ENCODE measurements at regions not wholly inside any gene's neighbourhood (a gene's known extent, or its start where the extent isn't known, plus 50 kb on each side); places are given as distances from the start of the nearest gene placed in this dataset.
A peak's percentile ranks its signal among the peaks of the same experiment; 100 is the strongest.

- no peak overlapping the region for H2BK15ac ChIP-seq (ENCODE audit: low read length)
- H2BK5ac ChIP-seq (ENCODE audit: low read length), result no peak overlapping the region
- no CpG with 5 or more reads among the region's 3 CpGs for WGBS, 2 donors (ENCODE audit: extremely low coverage in 2 of 2, insufficient read length in 2 of 2, insufficient replicate concordance in 1 of 2)
- H3K27me3 ChIP-seq (ENCODE audit: control insufficient read depth in 3 of 3, insufficient read depth in 3 of 3, low read depth in 1 of 3, low read length in 3 of 3), result no peaks in the 10 kb centered on the region
- H3K14ac ChIP-seq (ENCODE audit: low read length), result no peak overlapping the region
- H3K4me3 ChIP-seq (ENCODE audit: low read length in 2 of 2), result no peak overlapping the region
- no peak overlapping the region for H3K23ac ChIP-seq (ENCODE audit: low read depth, low read length, poor library complexity)
- H3K9ac ChIP-seq (ENCODE audit: low read depth, low read length, poor library complexity), result no peak overlapping the region
- H2AK5ac ChIP-seq (ENCODE audit: low read depth, low read length), result no peak overlapping the region
- H3K4me1 ChIP-seq (ENCODE audit: control insufficient read depth in 2 of 2, insufficient read depth in 1 of 2, low read depth in 1 of 2, low read length in 2 of 2), result peaks cover 0 to 3% of the 10 kb centered on the region in 2 donors
- H3K4me2 ChIP-seq (ENCODE audit: insufficient read depth, low read length, poor library complexity, severe bottlenecking), result no peak overlapping the region
- H3K79me1 ChIP-seq (ENCODE audit: low read depth, low read length), result no peaks in the 10 kb centered on the region
- no peak overlapping the region for H2BK120ac ChIP-seq (ENCODE audit: low read depth, low read length)
- no peak overlapping the region for H3K4ac ChIP-seq (ENCODE audit: low read length)
- DNase-seq (ENCODE audit: low spot score), result no peak
- H2AFZ ChIP-seq (ENCODE audit: low read length), result no peak overlapping the region
- no peaks in the 10 kb centered on the region for H3K36me3 ChIP-seq (replicated peaks in 1 of 2; ENCODE audit: control insufficient read depth in 2 of 2, insufficient read depth in 2 of 2, low read length in 2 of 2)
- H3K27ac ChIP-seq (replicated peaks; ENCODE audit: low read length), result no peak overlapping the region
- H4K91ac ChIP-seq (ENCODE audit: low read depth, low read length, poor library complexity), result no peak overlapping the region
- no peak overlapping the region for H2BK12ac ChIP-seq (ENCODE audit: low read length)
- no peak overlapping the region for H3K18ac ChIP-seq (ENCODE audit: low read length)
- no peaks in the 10 kb centered on the region for H3K9me3 ChIP-seq (replicated peaks in 1 of 2; ENCODE audit: control insufficient read depth in 2 of 2, insufficient read depth in 1 of 2, low read depth in 1 of 2, low read length in 2 of 2)
- no peak overlapping the region for H4K8ac ChIP-seq (ENCODE audit: low read depth, low read length)
Observed at GRCh38 chr2:203654826-203655225, 51.6 kb upstream of the CD28 start.

GRCh38 chr2:203656522-203657287 is 49.7 kb upstream of the CD28 start:
- Histone ChIP-seq H3K4me2 (ENCODE audit: insufficient read depth, low read length, poor library complexity, severe bottlenecking) (no peak overlapping the region), H3K9me3 (replicated peaks in 1 of 2; ENCODE audit: control insufficient read depth in 2 of 2, insufficient read depth in 1 of 2, low read depth in 1 of 2, low read length in 2 of 2) (no peaks in the 10 kb centered on the region), H3K36me3 (replicated peaks in 1 of 2; ENCODE audit: control insufficient read depth in 2 of 2, insufficient read depth in 2 of 2, low read length in 2 of 2) (no peaks in the 10 kb centered on the region), H3K9ac (ENCODE audit: low read depth, low read length, poor library complexity) (no peak overlapping the region), H3K18ac (ENCODE audit: low read length) (no peak overlapping the region), H2BK120ac (ENCODE audit: low read depth, low read length) (no peak overlapping the region), H4K91ac (ENCODE audit: low read depth, low read length, poor library complexity) (no peak overlapping the region), H3K14ac (ENCODE audit: low read length) (no peak overlapping the region), H2BK12ac (ENCODE audit: low read length) (no peak overlapping the region), H4K8ac (ENCODE audit: low read depth, low read length) (no peak overlapping the region), H3K27ac (replicated peaks; ENCODE audit: low read length) (no peak overlapping the region), H3K23ac (ENCODE audit: low read depth, low read length, poor library complexity) (no peak overlapping the region), H3K4ac (ENCODE audit: low read length) (no peak overlapping the region), H3K79me1 (ENCODE audit: low read depth, low read length) (no peaks in the 10 kb centered on the region), H2AK5ac (ENCODE audit: low read depth, low read length) (no peak overlapping the region), H3K4me3 (ENCODE audit: low read length in 2 of 2) (no peak overlapping the region), H2AFZ (ENCODE audit: low read length) (no peak overlapping the region), H3K27me3 (ENCODE audit: control insufficient read depth in 3 of 3, insufficient read depth in 3 of 3, low read depth in 1 of 3, low read length in 3 of 3) (no peaks in the 10 kb centered on the region), H2BK15ac (ENCODE audit: low read length) (no peak overlapping the region), H2BK5ac (ENCODE audit: low read length) (no peak overlapping the region), H3K4me1 (ENCODE audit: control insufficient read depth in 2 of 2, insufficient read depth in 1 of 2, low read depth in 1 of 2, low read length in 2 of 2) (peaks cover 0 to 3% of the 10 kb centered on the region in 2 donors)
- no CpG with 5 or more reads among the region's 10 CpGs for WGBS, 2 donors (ENCODE audit: extremely low coverage in 2 of 2, insufficient read length in 2 of 2, insufficient replicate concordance in 1 of 2)
- peak; percentile 8 for DNase-seq (ENCODE audit: low spot score)
